GM06990 (cell line): ENCODE measurements at regions not wholly inside any gene's neighbourhood (a gene's known extent, or its start where the extent isn't known, plus 50 kb on each side); places are given as distances from the start of the nearest gene placed in this dataset.

ENCODE experiments used
- DNase-seq: peaks from one replicate; pipeline ENCODE4 v3.0.0-alpha.2; 2011; ENCODE audit not compliant: insufficient read length; ENCODE audit errors: extremely low read depth
- H3K27me3 ChIP-seq: replicated peaks from 2 replicates; pipeline ENCODE4 v1.6.0; 2011; ENCODE audit warnings: low read length; ENCODE audit not compliant: control insufficient read depth, insufficient read depth
- H3K36me3 ChIP-seq: 2 replicates; pipeline ENCODE4 v1.5.1; 2011; ENCODE audit warnings: low read length; ENCODE audit not compliant: control insufficient read depth, insufficient read depth
- H3K4me3 ChIP-seq: replicated peaks from 2 replicates; pipeline ENCODE4 v1.5.1; 2011; ENCODE audit warnings: low read depth, mild to moderate bottlenecking, control low read depth, low read length
- TF ChIP-seq, protein P1 (sequence below): IDR thresholded peaks from 2 replicates; pipeline ENCODE4 v1.5.1; 2011; ENCODE audit warnings: low read length, control low read depth, mild to moderate bottlenecking, inconsistent platforms; ENCODE audit not compliant: insufficient read depth, poor library complexity, severe bottlenecking

GRCh38 chr5:17951392-17952169 lies 317.3 kb downstream of the TAF11L14 start:
- TF ChIP-seq, protein P1, sequence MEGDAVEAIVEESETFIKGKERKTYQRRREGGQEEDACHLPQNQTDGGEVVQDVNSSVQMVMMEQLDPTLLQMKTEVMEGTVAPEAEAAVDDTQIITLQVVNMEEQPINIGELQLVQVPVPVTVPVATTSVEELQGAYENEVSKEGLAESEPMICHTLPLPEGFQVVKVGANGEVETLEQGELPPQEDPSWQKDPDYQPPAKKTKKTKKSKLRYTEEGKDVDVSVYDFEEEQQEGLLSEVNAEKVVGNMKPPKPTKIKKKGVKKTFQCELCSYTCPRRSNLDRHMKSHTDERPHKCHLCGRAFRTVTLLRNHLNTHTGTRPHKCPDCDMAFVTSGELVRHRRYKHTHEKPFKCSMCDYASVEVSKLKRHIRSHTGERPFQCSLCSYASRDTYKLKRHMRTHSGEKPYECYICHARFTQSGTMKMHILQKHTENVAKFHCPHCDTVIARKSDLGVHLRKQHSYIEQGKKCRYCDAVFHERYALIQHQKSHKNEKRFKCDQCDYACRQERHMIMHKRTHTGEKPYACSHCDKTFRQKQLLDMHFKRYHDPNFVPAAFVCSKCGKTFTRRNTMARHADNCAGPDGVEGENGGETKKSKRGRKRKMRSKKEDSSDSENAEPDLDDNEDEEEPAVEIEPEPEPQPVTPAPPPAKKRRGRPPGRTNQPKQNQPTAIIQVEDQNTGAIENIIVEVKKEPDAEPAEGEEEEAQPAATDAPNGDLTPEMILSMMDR: no peak
- H3K36me3 ChIP-seq: no peaks in the 10 kb centered on the region
- H3K27me3 ChIP-seq: no peaks in the 10 kb centered on the region
- H3K4me3 ChIP-seq: no peak overlapping the region
- no peak for DNase-seq

DNA sequence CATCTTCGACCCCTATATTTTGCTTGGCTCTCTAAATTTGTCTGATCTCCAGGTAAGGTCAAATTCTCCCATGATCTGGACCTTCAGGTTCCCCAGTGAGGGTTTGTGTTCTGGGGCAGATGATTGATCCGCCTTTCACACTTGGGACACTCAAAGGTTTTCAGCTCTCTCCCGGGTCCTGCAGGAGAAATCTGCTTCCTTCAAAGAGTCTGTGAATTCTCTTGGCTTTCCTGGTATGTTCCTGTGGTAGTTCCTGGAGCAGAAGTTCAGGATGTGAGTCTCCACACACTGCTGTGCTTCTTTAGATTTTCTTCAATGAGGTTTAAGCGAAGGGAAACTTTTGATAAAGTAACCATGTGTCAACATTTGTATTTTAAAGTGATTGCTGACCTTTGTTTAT lies 318.0 kb downstream of the TAF11L14 start:
- TF ChIP-seq, protein P1: no peak
- Histone ChIP-seq H3K36me3 (no peaks in the 10 kb centered on the region), H3K27me3 (no peaks in the 10 kb centered on the region), H3K4me3 (no peak overlapping the region)
- no peak for DNase-seq

GRCh38 chr5:17964067-17964466 lies 329.8 kb downstream of the TAF11L14 start:
- Histone ChIP-seq H3K27me3 (no peaks in the 10 kb centered on the region), H3K36me3 (no peaks in the 10 kb centered on the region), H3K4me3 (no peak overlapping the region)
- TF ChIP-seq, protein P1: no peak
- DNase-seq: no peak

GRCh38 chr5:17966640-17967402 lies 332.6 kb downstream of the TAF11L14 start:
- H3K27me3 ChIP-seq: no peaks in the 10 kb centered on the region
- TF ChIP-seq, protein P1: no peak
- DNase-seq: no peak
- H3K36me3 ChIP-seq: no peaks in the 10 kb centered on the region
- no peak overlapping the region for H3K4me3 ChIP-seq

DNA sequence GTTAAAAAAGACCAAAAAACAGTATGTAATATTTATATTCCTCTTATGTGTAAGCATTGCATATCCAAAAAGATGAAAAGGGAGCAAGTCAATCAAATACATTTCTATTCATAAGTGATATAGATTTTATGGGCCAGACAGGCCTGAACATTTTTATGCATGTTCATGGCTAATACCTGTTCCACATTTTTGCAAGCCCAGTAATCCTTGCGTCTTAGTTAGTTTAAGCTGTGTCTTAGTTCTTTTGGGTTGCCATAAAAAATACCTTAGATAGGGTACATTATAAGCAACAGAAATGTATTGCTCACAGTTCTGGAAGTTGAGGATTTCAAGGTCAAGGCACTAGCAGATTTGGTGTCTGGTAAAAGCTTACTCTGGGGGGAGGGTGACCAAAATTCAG lies 342.1 kb downstream of the TAF11L14 start:
- no peaks in the 10 kb centered on the region for H3K36me3 ChIP-seq
- TF ChIP-seq, protein P1: no peak
- no peak for DNase-seq
- H3K27me3 ChIP-seq: no peaks in the 10 kb centered on the region
- no peak overlapping the region for H3K4me3 ChIP-seq
